GM23338 (cell line): ENCODE measurements at regions not wholly inside any gene's neighbourhood (a gene's known extent, or its start where the extent isn't known, plus 50 kb on each side); places are given as distances from the start of the nearest gene placed in this dataset.

Source experiments
- ATAC-seq: fragments of 200-7000 bp; cut with Tn5 transposase; 3 replicates; pipeline ENCODE4 v1.9.1; 2020
- DNase-seq: peaks from one replicate; pipeline ENCODE4 v3.0.0-alpha.2; 2015; ENCODE audit warnings: low spot score
- H2AFZ ChIP-seq: fragments of 200-600 bp; sonication (generic); 2 replicates; pipeline ENCODE4 v1.8.0; 2016; ENCODE audit warnings: antibody characterized with exemption, mild to moderate bottlenecking, moderate library complexity
- H3F3A ChIP-seq: fragments of 200-600 bp; sonication (generic); replicated peaks from 2 replicates; pipeline ENCODE4 v1.8.0; 2017; ENCODE audit warnings: antibody characterized with exemption, mixed run types, low read depth
- H3K27ac ChIP-seq: fragments of 200-600 bp; sonication (generic); 2 replicates; pipeline ENCODE4 v1.6.1; 2016; ENCODE audit warnings: low read depth
- H3K27me3 ChIP-seq: fragments of 200-600 bp; sonication (generic); 2 replicates; pipeline ENCODE4 v1.8.0; 2016; ENCODE audit warnings: mild to moderate bottlenecking, mixed run types, moderate library complexity; ENCODE audit not compliant: insufficient read depth
- H3K36me3 ChIP-seq: fragments of 200-600 bp; sonication (generic); 2 replicates; pipeline ENCODE4 v1.8.0; 2016; ENCODE audit warnings: mild to moderate bottlenecking; ENCODE audit not compliant: insufficient read depth
- H3K4me1 ChIP-seq: fragments of 200-600 bp; sonication (generic); 2 replicates; pipeline ENCODE4 v1.8.0; 2016; ENCODE audit warnings: mild to moderate bottlenecking, moderate library complexity; ENCODE audit not compliant: insufficient read depth
- H3K4me2 ChIP-seq: fragments of 200-600 bp; sonication (generic); 2 replicates; pipeline ENCODE4 v1.7.1; 2017; ENCODE audit warnings: mixed run types
- H3K4me3 ChIP-seq: fragments of 200-600 bp; sonication (generic); 2 replicates; pipeline ENCODE4 v1.6.1; 2016; ENCODE audit warnings: mixed run types
- H3K79me2 ChIP-seq: fragments of 200-600 bp; sonication (generic); replicated peaks from 2 replicates; pipeline ENCODE4 v1.8.0; 2017; ENCODE audit warnings: mild to moderate bottlenecking; ENCODE audit not compliant: insufficient read depth
- H3K9me2 ChIP-seq: fragments of 200-600 bp; sonication (generic); 2 replicates; pipeline ENCODE4 v1.8.0; 2017; ENCODE audit not compliant: insufficient read depth
- H4K20me1 ChIP-seq: fragments of 200-600 bp; sonication (generic); replicated peaks from 2 replicates; pipeline ENCODE4 v1.8.0; 2017; ENCODE audit warnings: mild to moderate bottlenecking; ENCODE audit not compliant: insufficient read depth
- H3K27ac Mint-ChIP-seq: 2 replicates; pipeline ENCODE4 v1.8.0; 2020; ENCODE audit warnings: inconsistent platforms, mild to moderate bottlenecking, moderate library complexity, mixed read lengths
- H3K27me3 Mint-ChIP-seq: 3 replicates; pipeline ENCODE4 v1.8.0; 2022; ENCODE audit warnings: low read depth, mild to moderate bottlenecking, moderate library complexity, mixed read lengths, inconsistent platforms; ENCODE audit not compliant: insufficient read depth, poor library complexity
- H3K36me3 Mint-ChIP-seq: 3 replicates; pipeline ENCODE4 v1.8.0; 2021; ENCODE audit warnings: low read depth, mild to moderate bottlenecking, inconsistent platforms, moderate library complexity, mixed read lengths
- H3K4me1 Mint-ChIP-seq: 3 replicates; pipeline ENCODE4 v1.8.0; 2020; ENCODE audit warnings: mild to moderate bottlenecking, inconsistent platforms, mixed read lengths
- H3K4me3 Mint-ChIP-seq: 3 replicates; pipeline ENCODE4 v1.8.0; 2021; ENCODE audit warnings: moderate library complexity, mild to moderate bottlenecking, inconsistent platforms, mixed read lengths
- H3K9me3 Mint-ChIP-seq: 3 replicates; pipeline ENCODE4 v1.8.0; 2020; ENCODE audit warnings: moderate library complexity, mild to moderate bottlenecking, inconsistent platforms, mixed read lengths
- CREB1 ChIP-seq: fragments of 250-450 bp; sonication (Bioruptor Pico); IDR thresholded peaks from 2 replicates; pipeline ENCODE4 v1.5.0; 2020; ENCODE audit warnings: low read depth, mild to moderate bottlenecking, moderate library complexity
- ETS1 ChIP-seq: IDR thresholded peaks from 2 replicates; pipeline ENCODE4 v1.6.1; 2016; ENCODE audit warnings: antibody characterized with exemption
- NANOG ChIP-seq: IDR thresholded peaks from 2 replicates; pipeline ENCODE4 v1.6.1; 2016; ENCODE audit warnings: antibody characterized with exemption, borderline replicate concordance
- POLR2AphosphoS5 ChIP-seq: IDR thresholded peaks from 2 replicates; pipeline ENCODE4 v1.6.1; 2016; ENCODE audit warnings: antibody characterized with exemption, low read depth
- ZNF114 ChIP-seq: fragments of 250-450 bp; sonication (Bioruptor Pico); IDR thresholded peaks from 2 replicates; pipeline ENCODE4 v1.5.0; 2020; ENCODE audit warnings: mild to moderate bottlenecking, moderate library complexity
- ZNF331 ChIP-seq: fragments of 250-450 bp; sonication (Bioruptor Pico); IDR thresholded peaks from 2 replicates; pipeline ENCODE4 v1.5.0; 2020; ENCODE audit warnings: low read depth, mild to moderate bottlenecking, moderate library complexity
- ZNF462 ChIP-seq: fragments of 250-450 bp; sonication (Bioruptor Pico); IDR thresholded peaks from 2 replicates; pipeline ENCODE4 v1.5.0; 2020; ENCODE audit warnings: mild to moderate bottlenecking, moderate library complexity

- no peak for TF ChIP-seq POLR2AphosphoS5
- TF ChIP-seq ZNF331, result no peak
- TF ChIP-seq ETS1, result no peak
- TF ChIP-seq CREB1 (CRISPR knock-in tag), result peak; percentile 20; the same call in 1 of the 2 replicates
- peak; percentile 79 for TF ChIP-seq ZNF462 (CRISPR knock-in tag)
- TF ChIP-seq ZNF114 (CRISPR knock-in tag), result no peak
- TF ChIP-seq NANOG, result peak; percentile 83
- no peaks in the 10 kb centered on the region for H4K20me1 ChIP-seq
- Mint-ChIP-seq H3K9me3 (no peaks in the 10 kb centered on the region), H3K27ac (0 out of 2 replicates have a peak overlapping the region, but pooled peaks have one; percentile 64), H3K27me3 (peaks cover 1% of the 10 kb centered on the region), H3K36me3 (peaks cover under 1% of the 10 kb centered on the region; the same call in 1 of the 3 replicates), H3K4me1 (peaks cover 48% of the 10 kb centered on the region), H3K4me3 (peak overlapping the region; percentile 53)
- H3K27me3 ChIP-seq, result no peaks in the 10 kb centered on the region
- H2AFZ ChIP-seq, result no peak overlapping the region
- 0 out of 2 replicates have a peak overlapping the region, but pooled peaks have one; percentile 3 for H3K4me3 ChIP-seq
- H3K9me2 ChIP-seq, result peaks cover 2% of the 10 kb centered on the region; the same call in 1 of the 2 replicates
- H3K4me2 ChIP-seq, result peak overlapping the region; percentile 25
- H3K36me3 ChIP-seq, result no peaks in the 10 kb centered on the region
- peak; percentile 69 for DNase-seq
- ATAC-seq, result peak; percentile 96
- peaks cover 22% of the 10 kb centered on the region for H3K4me1 ChIP-seq
- H3K27ac ChIP-seq, result no peak overlapping the region
- no peaks in the 10 kb centered on the region for H3F3A ChIP-seq
- no peaks in the 10 kb centered on the region for H3K79me2 ChIP-seq
Observed at GRCh38 chr9:23229890-23230317, 596.1 kb downstream of the ELAVL2 start.
